ENCODE measurements at regions not wholly inside any gene's neighbourhood (a gene's known extent, or its start where the extent isn't known, plus 50 kb on each side); places are given as distances from the start of the nearest gene placed in this dataset.

GRCh38 chr3:64340641-64341101, 115.4 kb upstream of the PRICKLE2 start:
- intact Hi-C loops (cut with DNase I; ENCODE audit: low total_unique reads): no loop called here
- no peak overlapping the region for H3K4me3 ChIP-seq
- no peaks in the 10 kb centered on the region for H3K36me3 ChIP-seq
- no peaks in the 10 kb centered on the region for H3K9me3 ChIP-seq
- 65 to 79% (median 75%) methylated on average over 11 of the region's 11 CpGs for WGBS, 5 donors
- DNase-seq: no peak
- H3K4me1 ChIP-seq: peaks cover 0 to 4% (median 0%) of the 10 kb centered on the region in 6 donors
- H3K27ac ChIP-seq: peak overlapping the region in 4 of 8 donors; percentile 6 to 56 (median 26)
- no peaks in the 10 kb centered on the region for H3K27me3 ChIP-seq (replicated peaks in 1 of 7)
- TF ChIP-seq POLR2A (IDR thresholded peaks at IDR 0.05) (no peak), POLR2AphosphoS5 (IDR thresholded peaks at IDR 0.05) (no peak), CTCF (IDR thresholded peaks at IDR 0.05 in 8 of 11, conservative IDR thresholded peaks at IDR 0.05 in 3 of 11) (no peak)

DNA sequence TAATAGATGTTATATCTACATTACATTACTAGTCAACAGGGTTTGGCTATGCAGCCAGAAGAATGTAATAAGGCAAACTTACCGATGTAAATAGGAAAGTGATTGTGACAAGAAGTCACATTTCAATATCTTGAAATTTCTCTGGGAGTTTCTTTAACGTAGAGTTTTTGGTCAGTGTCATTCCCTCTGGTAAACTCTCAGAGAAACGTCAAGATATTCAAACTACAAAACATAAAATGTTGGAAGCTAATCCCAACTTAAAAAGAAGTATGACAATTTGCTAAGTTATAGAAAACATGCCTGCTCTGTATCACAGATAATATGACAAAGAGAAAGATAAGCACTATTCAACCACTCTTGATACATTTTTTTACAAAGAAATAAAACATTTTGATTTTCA, 111.2 kb upstream of the PRICKLE2 start:
- Histone ChIP-seq H3K27me3 (replicated peaks in 1 of 7) (no peaks in the 10 kb centered on the region), H3K27ac (no peak overlapping the region), H3K36me3 (no peaks in the 10 kb centered on the region), H3K4me3 (no peak overlapping the region), H3K9me3 (no peaks in the 10 kb centered on the region), H3K4me1 (no peaks in the 10 kb centered on the region)
- no peak for DNase-seq
- TF ChIP-seq POLR2AphosphoS5 (IDR thresholded peaks at IDR 0.05) (no peak), CTCF (IDR thresholded peaks at IDR 0.05 in 8 of 11, conservative IDR thresholded peaks at IDR 0.05 in 3 of 11) (no peak), POLR2A (IDR thresholded peaks at IDR 0.05) (no peak)
- 82 to 91% (median 87%) methylated on average over 3 of the region's 3 CpGs for WGBS, 5 donors
- intact Hi-C loops (cut with DNase I; ENCODE audit: low total_unique reads): no loop called here

GRCh38 chr3:64332459-64333350, 107.4 kb upstream of the PRICKLE2 start:
- H3K4me3 ChIP-seq: no peak overlapping the region
- H3K27ac ChIP-seq: no peak overlapping the region
- no peak for TF ChIP-seq POLR2A (IDR thresholded peaks at IDR 0.05)
- no peak for TF ChIP-seq CTCF (IDR thresholded peaks at IDR 0.05 in 8 of 11, conservative IDR thresholded peaks at IDR 0.05 in 3 of 11)
- TF ChIP-seq POLR2AphosphoS5 (IDR thresholded peaks at IDR 0.05): no peak
- no peaks in the 10 kb centered on the region for H3K36me3 ChIP-seq
- DNase-seq: no peak
- H3K4me1 ChIP-seq: no peaks in the 10 kb centered on the region
- intact Hi-C loops (cut with DNase I; ENCODE audit: low total_unique reads): no loop called here
- H3K27me3 ChIP-seq (replicated peaks in 1 of 7): no peaks in the 10 kb centered on the region
- H3K9me3 ChIP-seq: no peaks in the 10 kb centered on the region
- 80 to 90% (median 82%) methylated on average over 9 of the region's 9 CpGs for WGBS, 5 donors

GRCh38 chr3:64331605-64332004, 106.3 kb upstream of the PRICKLE2 start:
- no peaks in the 10 kb centered on the region for H3K36me3 ChIP-seq
- no peak for DNase-seq
- no peak overlapping the region for H3K4me3 ChIP-seq
- H3K27ac ChIP-seq: no peak overlapping the region
- H3K27me3 ChIP-seq (replicated peaks in 1 of 7): no peaks in the 10 kb centered on the region
- no peaks in the 10 kb centered on the region for H3K4me1 ChIP-seq
- H3K9me3 ChIP-seq: no peaks in the 10 kb centered on the region
- 90 to 93% (median 92%) methylated on average over 12 of the region's 12 CpGs for WGBS, 5 donors
- TF ChIP-seq CTCF (IDR thresholded peaks at IDR 0.05 in 8 of 11, conservative IDR thresholded peaks at IDR 0.05 in 3 of 11) (no peak), POLR2A (IDR thresholded peaks at IDR 0.05) (no peak), POLR2AphosphoS5 (IDR thresholded peaks at IDR 0.05) (no peak)
- intact Hi-C loops (cut with DNase I; ENCODE audit: low total_unique reads): no loop called here

Measured in spleen (tissue), 11 donors.